ENCODE measurements at regions not wholly inside any gene's neighbourhood (a gene's known extent, or its start where the extent isn't known, plus 50 kb on each side); places are given as distances from the start of the nearest gene placed in this dataset.
"Not testable (repeated sequence)": the region's sequence is repeated elsewhere in the genome, so short reads cannot be mapped to it uniquely, and the experiment has no call there.

GRCh38 chr18:11487390-11487789, 122.0 kb upstream of the SLC35G4 start:
- Histone ChIP-seq H3K27ac (no peak overlapping the region), H3K9me3 (no peaks in the 10 kb centered on the region), H3K27me3 (no peaks in the 10 kb centered on the region), H3K36me3 (no peaks in the 10 kb centered on the region), H3K4me3 (replicated peaks in 1 of 3) (no peak overlapping the region), H3K4me1 (no peaks in the 10 kb centered on the region)
- intact Hi-C loops (cut with DNase I), result no loop called here
- WGBS, 2 donors, result 83 to 100% methylated on average over 1 of the region's 1 CpG
- TF ChIP-seq CTCF (IDR thresholded peaks at IDR 0.05) (no peak), POLR2A (IDR thresholded peaks at IDR 0.05) (no peak)
- DNase-seq, result no peak

- H3K4me3 ChIP-seq (replicated peaks in 1 of 3), result no peak overlapping the region
- intact Hi-C loops (cut with DNase I), result no loop called here
- H3K9me3 ChIP-seq, result no peaks in the 10 kb centered on the region
- no peaks in the 10 kb centered on the region for H3K27me3 ChIP-seq
- no peak for DNase-seq
- H3K4me1 ChIP-seq, result no peaks in the 10 kb centered on the region
- no peak for TF ChIP-seq POLR2A (IDR thresholded peaks at IDR 0.05)
- no peak for TF ChIP-seq CTCF (IDR thresholded peaks at IDR 0.05)
- no peak overlapping the region for H3K27ac ChIP-seq
- H3K36me3 ChIP-seq, result no peaks in the 10 kb centered on the region
Measured at GRCh38 chr18:11482271-11482670, 127.1 kb upstream of the SLC35G4 start.

- no peak for TF ChIP-seq CTCF (IDR thresholded peaks at IDR 0.05)
- DNase-seq, result no peak
- 84 to 87% methylated on average over 1 of the region's 1 CpG for WGBS, 2 donors
- Histone ChIP-seq H3K4me1 (no peaks in the 10 kb centered on the region), H3K9me3 (no peaks in the 10 kb centered on the region), H3K27me3 (no peaks in the 10 kb centered on the region), H3K27ac (no peak overlapping the region), H3K36me3 (no peaks in the 10 kb centered on the region), H3K4me3 (replicated peaks in 1 of 3) (no peak overlapping the region)
- intact Hi-C loops (cut with DNase I), result no loop called here
Measured at GRCh38 chr18:11480692-11481091, 128.7 kb upstream of the SLC35G4 start.

- H3K27me3 ChIP-seq; H3K4me3 ChIP-seq (replicated peaks in 1 of 3); intact Hi-C loops (cut with DNase I); H3K27ac ChIP-seq; H3K36me3 ChIP-seq; H3K9me3 ChIP-seq; H3K4me1 ChIP-seq: not testable (repeated sequence)
- WGBS, 2 donors, result 0% methylated on average over 1 of the region's 7 CpGs; no CpG with 5 or more reads in 1 of the 2 donors
- DNase-seq, result peak; percentile 66 to 67
Measured at GRCh38 chr18:11479031-11479430, 130.4 kb upstream of the SLC35G4 start.

GRCh38 chr18:11470941-11471340, 138.5 kb upstream of the SLC35G4 start:
- Histone ChIP-seq H3K4me3 (replicated peaks in 1 of 3) (no peak overlapping the region), H3K4me1 (no peaks in the 10 kb centered on the region), H3K9me3 (no peaks in the 10 kb centered on the region), H3K27me3 (no peaks in the 10 kb centered on the region), H3K27ac (no peak overlapping the region), H3K36me3 (no peaks in the 10 kb centered on the region)
- TF ChIP-seq CTCF (IDR thresholded peaks at IDR 0.05) (no peak), POLR2A (IDR thresholded peaks at IDR 0.05) (no peak)
- 86 to 89% methylated on average over 7 of the region's 7 CpGs for WGBS, 2 donors
- no peak for DNase-seq
- intact Hi-C loops (cut with DNase I), result no loop called here

GRCh38 chr18:11468617-11469016, 140.8 kb upstream of the SLC35G4 start:
- Histone ChIP-seq H3K4me3 (replicated peaks in 1 of 3) (no peak overlapping the region), H3K36me3 (no peaks in the 10 kb centered on the region), H3K27ac (no peak overlapping the region), H3K9me3 (no peaks in the 10 kb centered on the region), H3K4me1 (no peaks in the 10 kb centered on the region), H3K27me3 (no peaks in the 10 kb centered on the region)
- no peak for DNase-seq
- WGBS, 2 donors, result 85 to 93% methylated on average over 2 of the region's 2 CpGs
- no peak for TF ChIP-seq POLR2A (IDR thresholded peaks at IDR 0.05)
- TF ChIP-seq CTCF (IDR thresholded peaks at IDR 0.05), result no peak
- intact Hi-C loops (cut with DNase I), result no loop called here

Measured in thyroid gland (tissue), 4 donors.